Astrocyte (in vitro differentiated cells and primary cell): ENCODE measurements at regions not wholly inside any gene's neighbourhood (a gene's known extent, or its start where the extent isn't known, plus 50 kb on each side); places are given as distances from the start of the nearest gene placed in this dataset.
A peak's percentile ranks its signal among the peaks of the same experiment; 100 is the strongest.

Experiments used
- DNase-seq: peaks from one replicate; pipeline ENCODE4 v3.0.0-alpha.2; 2010; ENCODE audit warnings: low read depth
- FAIRE-seq: peaks from 2 replicates; lab custom pipeline; 2011; peaks lifted over from hg19 to GRCh38; lab: Jason Lieb, UNC
- H2AFZ ChIP-seq: 2 replicates; pipeline ENCODE4 v1.6.0; 2012; ENCODE audit warnings: low read depth, low read length, inconsistent platforms
- H3K27ac ChIP-seq: 2 replicates; pipeline ENCODE4 v1.5.1; 2011; ENCODE audit warnings: low read depth, low read length, inconsistent platforms
- H3K27me3 ChIP-seq: 2 replicates; pipeline ENCODE4 v1.6.0; 2011; ENCODE audit warnings: low read length, inconsistent platforms; ENCODE audit not compliant: insufficient read depth
- H3K36me3 ChIP-seq: 2 replicates; pipeline ENCODE4 v1.5.1; 2011; ENCODE audit warnings: low read length, inconsistent platforms; ENCODE audit not compliant: insufficient read depth
- H3K4me1 ChIP-seq: 2 replicates; pipeline ENCODE4 v1.5.1; 2011; ENCODE audit warnings: low read length, inconsistent platforms; ENCODE audit not compliant: insufficient read depth
- H3K4me2 ChIP-seq: 2 replicates; pipeline ENCODE4 v1.6.0; 2012; ENCODE audit warnings: low read length, inconsistent platforms
- H3K4me3 ChIP-seq: 2 replicates; pipeline ENCODE4 v1.5.1; 2011; ENCODE audit warnings: low read depth, mild to moderate bottlenecking, low read length, inconsistent platforms; ENCODE audit not compliant: insufficient read depth
- H3K79me2 ChIP-seq: 2 replicates; pipeline ENCODE4 v1.6.0; 2012; ENCODE audit warnings: mild to moderate bottlenecking, low read length, inconsistent platforms; ENCODE audit not compliant: insufficient read depth
- H3K9ac ChIP-seq: 2 replicates; pipeline ENCODE4 v1.6.0; 2012; ENCODE audit warnings: mild to moderate bottlenecking, low read length, inconsistent platforms
- H3K9me3 ChIP-seq: 2 replicates; pipeline ENCODE4 v1.5.1; 2012; ENCODE audit warnings: low read depth, mild to moderate bottlenecking, low read length, inconsistent platforms; ENCODE audit not compliant: insufficient read depth
- H4K20me1 ChIP-seq: 2 replicates; pipeline ENCODE4 v1.6.0; 2012; ENCODE audit warnings: low read length, inconsistent platforms; ENCODE audit not compliant: insufficient read depth
- H3K27ac Mint-ChIP-seq: one replicate; pipeline ENCODE4 v1.8.0; 2021; ENCODE audit warnings: mild to moderate bottlenecking, mixed read lengths; ENCODE audit not compliant: unreplicated experiment
- H3K27me3 Mint-ChIP-seq: one replicate; pipeline ENCODE4 v1.8.0; 2021; ENCODE audit warnings: low read depth, mixed read lengths; ENCODE audit not compliant: unreplicated experiment
- H3K36me3 Mint-ChIP-seq: one replicate; pipeline ENCODE4 v1.8.0; 2021; ENCODE audit warnings: low read depth, mixed read lengths; ENCODE audit not compliant: unreplicated experiment
- H3K4me1 Mint-ChIP-seq: one replicate; pipeline ENCODE4 v1.8.0; 2021; ENCODE audit warnings: low read depth, mixed read lengths; ENCODE audit not compliant: unreplicated experiment
- H3K4me3 Mint-ChIP-seq: one replicate; pipeline ENCODE4 v1.8.0; 2021; ENCODE audit warnings: mild to moderate bottlenecking, moderate library complexity, mixed read lengths; ENCODE audit not compliant: unreplicated experiment
- H3K9me3 Mint-ChIP-seq: one replicate; pipeline ENCODE4 v1.8.0; 2021; ENCODE audit warnings: mild to moderate bottlenecking, mixed read lengths; ENCODE audit not compliant: unreplicated experiment
- EZH2 ChIP-seq: IDR thresholded peaks from 2 replicates; pipeline ENCODE4 v1.6.1; 2012; ENCODE audit warnings: mild to moderate bottlenecking, low read length, inconsistent platforms; ENCODE audit not compliant: insufficient read depth
- TF ChIP-seq, protein P1 (sequence below): IDR thresholded peaks from 2 replicates; pipeline ENCODE4 v1.5.1; 2011; ENCODE audit warnings: low read depth, mild to moderate bottlenecking, inconsistent platforms, low read length, moderate library complexity; ENCODE audit not compliant: insufficient read depth

DNA sequence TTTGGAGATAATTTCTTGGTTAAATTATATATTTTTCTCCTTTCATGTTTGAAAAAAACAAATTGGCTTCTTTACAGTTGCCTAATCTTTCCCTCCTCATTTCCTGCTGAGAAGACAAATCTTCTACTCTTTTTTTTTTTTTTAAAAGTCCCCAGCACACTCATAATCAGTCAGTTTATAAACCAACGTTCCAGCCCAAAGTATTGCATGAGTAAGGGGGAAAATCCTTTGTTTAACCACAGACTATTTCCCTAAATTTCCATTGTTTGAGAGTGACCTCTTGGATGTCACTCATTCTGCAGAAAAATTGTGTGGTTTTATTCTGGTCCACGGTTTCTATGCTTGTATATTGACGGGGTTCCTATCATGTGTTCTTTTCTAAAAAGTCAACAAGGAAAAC, 55.1 kb upstream of the TLR4 start:
- H3K4me2 ChIP-seq, result no peak overlapping the region
- no peak for FAIRE-seq

GRCh38 chr9:117644932-117645636, 59.1 kb upstream of the TLR4 start:
- no peak for DNase-seq
- TF ChIP-seq EZH2, result no peak
- TF ChIP-seq, protein P1, sequence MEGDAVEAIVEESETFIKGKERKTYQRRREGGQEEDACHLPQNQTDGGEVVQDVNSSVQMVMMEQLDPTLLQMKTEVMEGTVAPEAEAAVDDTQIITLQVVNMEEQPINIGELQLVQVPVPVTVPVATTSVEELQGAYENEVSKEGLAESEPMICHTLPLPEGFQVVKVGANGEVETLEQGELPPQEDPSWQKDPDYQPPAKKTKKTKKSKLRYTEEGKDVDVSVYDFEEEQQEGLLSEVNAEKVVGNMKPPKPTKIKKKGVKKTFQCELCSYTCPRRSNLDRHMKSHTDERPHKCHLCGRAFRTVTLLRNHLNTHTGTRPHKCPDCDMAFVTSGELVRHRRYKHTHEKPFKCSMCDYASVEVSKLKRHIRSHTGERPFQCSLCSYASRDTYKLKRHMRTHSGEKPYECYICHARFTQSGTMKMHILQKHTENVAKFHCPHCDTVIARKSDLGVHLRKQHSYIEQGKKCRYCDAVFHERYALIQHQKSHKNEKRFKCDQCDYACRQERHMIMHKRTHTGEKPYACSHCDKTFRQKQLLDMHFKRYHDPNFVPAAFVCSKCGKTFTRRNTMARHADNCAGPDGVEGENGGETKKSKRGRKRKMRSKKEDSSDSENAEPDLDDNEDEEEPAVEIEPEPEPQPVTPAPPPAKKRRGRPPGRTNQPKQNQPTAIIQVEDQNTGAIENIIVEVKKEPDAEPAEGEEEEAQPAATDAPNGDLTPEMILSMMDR, result no peak
- no peak overlapping the region for H3K27ac ChIP-seq
- peak overlapping the region; percentile 70 for H3K4me2 ChIP-seq
- Mint-ChIP-seq H3K27me3 (peaks cover 15% of the 10 kb centered on the region), H3K36me3 (no peaks in the 10 kb centered on the region), H3K4me1 (peaks cover 9% of the 10 kb centered on the region), H3K9me3 (peaks cover under 1% of the 10 kb centered on the region), H3K27ac (no peak overlapping the region), H3K4me3 (no peak overlapping the region)
- FAIRE-seq, result no peak
- H3K9ac ChIP-seq, result no peak overlapping the region
- H4K20me1 ChIP-seq, result no peaks in the 10 kb centered on the region
- no peak overlapping the region for H3K4me3 ChIP-seq
- peaks cover 9% of the 10 kb centered on the region for H3K27me3 ChIP-seq
- no peaks in the 10 kb centered on the region for H3K79me2 ChIP-seq
- peaks cover 4% of the 10 kb centered on the region for H3K4me1 ChIP-seq
- no peaks in the 10 kb centered on the region for H3K36me3 ChIP-seq
- H3K9me3 ChIP-seq, result no peaks in the 10 kb centered on the region
- no peak overlapping the region for H2AFZ ChIP-seq

More for the DNA sequence above, 55.1 kb upstream of the TLR4 start:
- peaks cover 4% of the 10 kb centered on the region for H3K4me1 ChIP-seq
- no peaks in the 10 kb centered on the region for H3K9me3 ChIP-seq
- no peak overlapping the region for H3K9ac ChIP-seq
- no peak for TF ChIP-seq EZH2
- TF ChIP-seq, protein P1, result no peak
- Mint-ChIP-seq H3K4me1 (peaks cover 9% of the 10 kb centered on the region), H3K36me3 (no peaks in the 10 kb centered on the region), H3K27ac (no peak overlapping the region), H3K4me3 (no peak overlapping the region), H3K27me3 (peaks cover 9% of the 10 kb centered on the region), H3K9me3 (peaks cover 1% of the 10 kb centered on the region)
- H2AFZ ChIP-seq, result no peak overlapping the region
- no peak overlapping the region for H3K4me3 ChIP-seq
- no peaks in the 10 kb centered on the region for H4K20me1 ChIP-seq
- no peaks in the 10 kb centered on the region for H3K36me3 ChIP-seq
- no peak overlapping the region for H3K27ac ChIP-seq
- no peaks in the 10 kb centered on the region for H3K79me2 ChIP-seq
- no peaks in the 10 kb centered on the region for H3K27me3 ChIP-seq
- peak; percentile 41 for DNase-seq
